GM18909 (cell line): ENCODE measurements at regions not wholly inside any gene's neighbourhood (a gene's known extent, or its start where the extent isn't known, plus 50 kb on each side); places are given as distances from the start of the nearest gene placed in this dataset.
"Not testable (repeated sequence)": the region's sequence is repeated elsewhere in the genome, so short reads cannot be mapped to it uniquely, and the experiment has no call there.

Experiments
- ATAC-seq: cut with Tn5 transposase; IDR thresholded peaks from one replicate; pipeline ENCODE4 v1.9.1; 2021; ENCODE audit warnings: mild to moderate bottlenecking; ENCODE audit not compliant: unreplicated experiment, poor library complexity

- no peak for ATAC-seq
Measured at GRCh38 chr4:12519426-12519825, 964.7 kb downstream of the RAB28 start.

GRCh38 chr4:12507868-12508481 lies 976.2 kb downstream of the RAB28 start:
- no peak for ATAC-seq

- no peak for ATAC-seq
Measured at GRCh38 chr4:12500409-12500808, 983.7 kb downstream of the RAB28 start.

- no peak for ATAC-seq
Measured at GRCh38 chr4:12499693-12500092, 984.4 kb downstream of the RAB28 start.

GRCh38 chr4:12495211-12495610 lies 988.9 kb downstream of the RAB28 start:
- no peak for ATAC-seq

GRCh38 chr4:12492730-12493393 lies 991.3 kb downstream of the RAB28 start:
- ATAC-seq, result no peak

- no peak for ATAC-seq
Measured at GRCh38 chr4:12488672-12489071, 995.5 kb downstream of the RAB28 start.

- no peak for ATAC-seq
Measured at GRCh38 chr4:12487000-12487399, 997.1 kb downstream of the RAB28 start.

- no peak for ATAC-seq
Measured at GRCh38 chr4:12472087-12472486, 1012.1 kb downstream of the RAB28 start.

GRCh38 chr4:12471193-12471592 lies 1012.9 kb downstream of the RAB28 start:
- ATAC-seq, result no peak

- not testable (repeated sequence) for ATAC-seq
Measured at GRCh38 chr4:12461576-12461975, 1022.6 kb downstream of the RAB28 start.

GRCh38 chr4:12459126-12459525 lies 1025.0 kb downstream of the RAB28 start:
- no peak for ATAC-seq

GRCh38 chr4:12458621-12459020 lies 1025.5 kb downstream of the RAB28 start:
- no peak for ATAC-seq

GRCh38 chr4:12452291-12452690 lies 1023.6 kb upstream of the HS3ST1 start:
- ATAC-seq, result no peak

- ATAC-seq, result no peak
Measured at GRCh38 chr4:12447451-12447850, 1018.8 kb upstream of the HS3ST1 start.

- ATAC-seq, result no peak
Measured at GRCh38 chr4:12446657-12447185, 1018.0 kb upstream of the HS3ST1 start.

GRCh38 chr4:12446256-12446655 lies 1017.6 kb upstream of the HS3ST1 start:
- ATAC-seq, result no peak

GRCh38 chr4:12445711-12446235 lies 1017.1 kb upstream of the HS3ST1 start:
- ATAC-seq, result no peak

- no peak for ATAC-seq
Measured at GRCh38 chr4:12439633-12440305, 1011.1 kb upstream of the HS3ST1 start.

- not testable (repeated sequence) for ATAC-seq
Measured at GRCh38 chr4:12431259-12431658, 1002.6 kb upstream of the HS3ST1 start.

GRCh38 chr4:12421364-12421763 lies 992.7 kb upstream of the HS3ST1 start:
- ATAC-seq, result no peak
